ENCODE measurements at regions not wholly inside any gene's neighbourhood (a gene's known extent, or its start where the extent isn't known, plus 50 kb on each side); places are given as distances from the start of the nearest gene placed in this dataset.

- TF ChIP-seq POLR2A (IDR thresholded peaks at IDR 0.05; ENCODE audit: low read length) (no peak), GATA1 (IDR thresholded peaks at IDR 0.05; ENCODE audit: low read depth, low read length) (no peak)
Observed at GRCh38 chr2:60106836-60107529, 446.5 kb downstream of the BCL11A start.
